ENCODE measurements at regions not wholly inside any gene's neighbourhood (a gene's known extent, or its start where the extent isn't known, plus 50 kb on each side); places are given as distances from the start of the nearest gene placed in this dataset.

- no peak for TF ChIP-seq KDM5A (IDR thresholded peaks at IDR 0.05; ENCODE audit: low read length)
- TF ChIP-seq CEBPB (IDR thresholded peaks at IDR 0.05; ENCODE audit: low read depth, low read length) = no peak
- no peak for TF ChIP-seq ZNF274 (IDR thresholded peaks at IDR 0.05; ENCODE audit: borderline replicate concordance, extremely low read depth, low read length)
- TF ChIP-seq, protein P1, sequence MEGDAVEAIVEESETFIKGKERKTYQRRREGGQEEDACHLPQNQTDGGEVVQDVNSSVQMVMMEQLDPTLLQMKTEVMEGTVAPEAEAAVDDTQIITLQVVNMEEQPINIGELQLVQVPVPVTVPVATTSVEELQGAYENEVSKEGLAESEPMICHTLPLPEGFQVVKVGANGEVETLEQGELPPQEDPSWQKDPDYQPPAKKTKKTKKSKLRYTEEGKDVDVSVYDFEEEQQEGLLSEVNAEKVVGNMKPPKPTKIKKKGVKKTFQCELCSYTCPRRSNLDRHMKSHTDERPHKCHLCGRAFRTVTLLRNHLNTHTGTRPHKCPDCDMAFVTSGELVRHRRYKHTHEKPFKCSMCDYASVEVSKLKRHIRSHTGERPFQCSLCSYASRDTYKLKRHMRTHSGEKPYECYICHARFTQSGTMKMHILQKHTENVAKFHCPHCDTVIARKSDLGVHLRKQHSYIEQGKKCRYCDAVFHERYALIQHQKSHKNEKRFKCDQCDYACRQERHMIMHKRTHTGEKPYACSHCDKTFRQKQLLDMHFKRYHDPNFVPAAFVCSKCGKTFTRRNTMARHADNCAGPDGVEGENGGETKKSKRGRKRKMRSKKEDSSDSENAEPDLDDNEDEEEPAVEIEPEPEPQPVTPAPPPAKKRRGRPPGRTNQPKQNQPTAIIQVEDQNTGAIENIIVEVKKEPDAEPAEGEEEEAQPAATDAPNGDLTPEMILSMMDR (IDR thresholded peaks at IDR 0.05; ENCODE audit: control extremely low read depth in 1 of 3, insufficient read depth in 1 of 3, low read depth in 1 of 3, low read length in 3 of 3) = no peak
- TF ChIP-seq POLR2AphosphoS5 (IDR thresholded peaks at IDR 0.05; ENCODE audit: low read depth, low read length) = no peak
- no peak for TF ChIP-seq EGR1 (IDR thresholded peaks at IDR 0.05; ENCODE audit: borderline replicate concordance, low read depth, low read length)
- TF ChIP-seq NRF1 (IDR thresholded peaks at IDR 0.05; ENCODE audit: low read depth, low read length) = no peak
- no peak for TF ChIP-seq POLR2A (IDR thresholded peaks at IDR 0.05; ENCODE audit: control extremely low read depth in 1 of 2, low read depth in 2 of 2, low read length in 2 of 2)
- no peak for TF ChIP-seq SIN3A (conservative IDR thresholded peaks at IDR 0.05 in 1 of 2, IDR thresholded peaks at IDR 0.05 in 1 of 2; ENCODE audit: low read depth in 1 of 2, low read length in 2 of 2)
- no peak for TF ChIP-seq SAP30 (IDR thresholded peaks at IDR 0.05; ENCODE audit: insufficient read depth, insufficient replicate concordance, low read length)
- TF ChIP-seq TBP (IDR thresholded peaks at IDR 0.05; ENCODE audit: low read depth, low read length) = no peak
These were observed 203.7 kb upstream of the ZFHX3 start for GRCh38 chr16:73251608-73252007.

All from H1 (cell line).